Adrenal gland (tissue), 5 donors: ENCODE measurements at regions not wholly inside any gene's neighbourhood (a gene's known extent, or its start where the extent isn't known, plus 50 kb on each side); places are given as distances from the start of the nearest gene placed in this dataset.

Source experiments
- CTCF ChIP-seq, 6 experiments: fragments of 450-650 bp in 4 of 6; fragments of 200-600 bp in 2 of 6; sonication (generic) in 1 of 6; IDR thresholded peaks; 1 replicate in 5 of 6; 2 replicates in 1 of 6; pipeline versions ENCODE4 v1.5.1 to v1.8.0; 2016 to 2021; ENCODE audit warnings: antibody characterized with exemption in 6 of 6, mild to moderate bottlenecking in 2 of 6, moderate library complexity in 1 of 6
- POLR2A ChIP-seq, 2 donors: fragments of 450-650 bp; IDR thresholded peaks; one replicate each; pipeline ENCODE4 v1.6.1; 2017; ENCODE audit warnings: antibody characterized with exemption in 2 of 2, mild to moderate bottlenecking in 2 of 2, moderate library complexity in 1 of 2
- donor health status: DM: no; HTN: no; CAD: no.

- TF ChIP-seq CTCF (IDR thresholded peaks at IDR 0.05) (no peak), POLR2A (IDR thresholded peaks at IDR 0.05) (no peak)
These were observed 1447.5 kb downstream of the GATA3 start for GRCh38 chr10:9501944-9502343.
